Uterus (tissue), 2 donors: ENCODE measurements at regions not wholly inside any gene's neighbourhood (a gene's known extent, or its start where the extent isn't known, plus 50 kb on each side); places are given as distances from the start of the nearest gene placed in this dataset.

Experiments
- CTCF ChIP-seq, 4 experiments: fragments of 200-600 bp in 2 of 4; fragments of 450-650 bp in 2 of 4; sonication (generic) in 2 of 4; IDR thresholded peaks; one replicate each; pipeline ENCODE4 v1.5.1; 2016 to 2019; ENCODE audit warnings: antibody characterized with exemption in 4 of 4, mild to moderate bottlenecking in 2 of 4, moderate library complexity in 1 of 4
- POLR2A ChIP-seq, 2 donors: fragments of 450-650 bp; IDR thresholded peaks; one replicate each; pipeline ENCODE4 v1.6.1; 2016; ENCODE audit warnings: antibody characterized with exemption in 2 of 2, mild to moderate bottlenecking in 1 of 2, moderate library complexity in 1 of 2

GRCh38 chr5:63408984-63409383 lies 553.3 kb downstream of the HTR1A start:
- TF ChIP-seq CTCF (IDR thresholded peaks at IDR 0.05) (no peak), POLR2A (IDR thresholded peaks at IDR 0.05) (no peak)
